Endodermal cell (in vitro differentiated cells): ENCODE measurements at regions not wholly inside any gene's neighbourhood (a gene's known extent, or its start where the extent isn't known, plus 50 kb on each side); places are given as distances from the start of the nearest gene placed in this dataset.

Source experiments
- DNase-seq: peaks from one replicate; pipeline ENCODE4 v3.0.0-alpha.2; 2017
- H3K27ac ChIP-seq: 2 replicates; pipeline ENCODE4 v1.5.1; 2013; ENCODE audit warnings: mild to moderate bottlenecking, low read depth, low read length, moderate library complexity
- H3K27me3 ChIP-seq: 2 replicates; pipeline ENCODE4 v1.6.1; 2013; ENCODE audit warnings: mild to moderate bottlenecking, low read length, moderate library complexity; ENCODE audit not compliant: insufficient read depth, control insufficient read depth, poor library complexity, severe bottlenecking
- H3K36me3 ChIP-seq: 2 replicates; pipeline ENCODE4 v1.7.0; 2013; ENCODE audit warnings: mild to moderate bottlenecking, low read length, moderate library complexity; ENCODE audit not compliant: control insufficient read depth, insufficient read depth
- H3K4me1 ChIP-seq: one replicate; pipeline ENCODE4 v1.7.0; 2013; ENCODE audit warnings: low read length; ENCODE audit not compliant: control insufficient read depth, insufficient read depth
- H3K4me3 ChIP-seq: 2 replicates; pipeline ENCODE4 v1.5.1; 2013; ENCODE audit warnings: mild to moderate bottlenecking, low read length, moderate library complexity
- H3K9ac ChIP-seq: 2 replicates; pipeline ENCODE4 v1.6.1; 2013; ENCODE audit warnings: mild to moderate bottlenecking, low read length, moderate library complexity; ENCODE audit not compliant: poor library complexity, severe bottlenecking; ENCODE audit errors: extremely low read depth
- H3K9me3 ChIP-seq: 2 replicates; pipeline ENCODE4 v1.6.1; 2013; ENCODE audit warnings: mild to moderate bottlenecking, low read length, moderate library complexity; ENCODE audit not compliant: control insufficient read depth
- H3K27ac Mint-ChIP-seq: 2 replicates; pipeline ENCODE4 v1.8.0; 2020; ENCODE audit warnings: mixed read lengths
- H3K27me3 Mint-ChIP-seq: 2 replicates; pipeline ENCODE4 v1.8.0; 2021; ENCODE audit warnings: mild to moderate bottlenecking, mixed read lengths; ENCODE audit not compliant: insufficient read depth
- H3K36me3 Mint-ChIP-seq: 2 replicates; pipeline ENCODE4 v1.8.0; 2020; ENCODE audit warnings: low read depth, mixed read lengths
- H3K4me1 Mint-ChIP-seq: 2 replicates; pipeline ENCODE4 v1.8.0; 2020; ENCODE audit warnings: mixed read lengths
- H3K4me3 Mint-ChIP-seq: 2 replicates; pipeline ENCODE4 v1.8.0; 2020; ENCODE audit warnings: mild to moderate bottlenecking, moderate library complexity, mixed read lengths
- H3K9me3 Mint-ChIP-seq: 2 replicates; pipeline ENCODE4 v1.8.0; 2020; ENCODE audit warnings: mild to moderate bottlenecking, mixed read lengths
- WGBS, 2 experiments: methylation state at CpG; one replicate each; pipeline versions ENCODE4 v1.1.5 to v1.1.7; 2013; ENCODE audit warnings: missing lambda C conversion rate in 2 of 2, mixed read lengths in 1 of 2; ENCODE audit not compliant: insufficient coverage in 1 of 2, insufficient read length in 1 of 2; 5-methylcytosine and 5-hydroxymethylcytosine counted together
- TF ChIP-seq, protein P1 (sequence below): fragments of 200-600 bp; sonication (generic); conservative IDR thresholded peaks from 2 replicates; pipeline ENCODE4 v1.5.0; 2021; ENCODE audit warnings: antibody characterized with exemption, mild to moderate bottlenecking

DNA sequence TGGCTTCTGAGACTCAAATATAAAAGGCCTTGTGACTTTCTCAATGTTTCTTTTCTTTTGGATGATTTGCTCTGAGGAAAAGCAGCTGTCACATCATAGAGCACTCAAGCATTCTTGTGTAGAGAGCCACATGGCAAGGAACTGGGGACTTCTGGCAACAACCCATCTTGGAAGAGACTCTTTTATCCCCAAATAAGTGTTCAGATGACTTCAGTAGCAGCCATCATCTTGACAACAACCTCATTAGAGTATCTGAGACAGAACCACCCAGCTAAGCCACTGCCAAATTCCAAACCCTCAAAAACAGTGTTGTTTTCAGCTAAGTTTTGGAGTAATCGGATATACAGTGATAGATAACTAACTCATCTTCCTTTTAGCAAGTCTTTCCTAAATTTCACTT lies 1431.7 kb upstream of the IGFBP7 start:
- Histone ChIP-seq H3K4me1 (no peaks in the 10 kb centered on the region), H3K27me3 (no peaks in the 10 kb centered on the region), H3K9me3 (no peaks in the 10 kb centered on the region), H3K9ac (no peak overlapping the region), H3K4me3 (no peak overlapping the region), H3K36me3 (no peaks in the 10 kb centered on the region), H3K27ac (no peak overlapping the region)
- WGBS, 2 experiments = 92% methylated on average over 1 of the region's 1 CpG; no CpG with 5 or more reads in 1 of the 2 experiments
- no peak overlapping the region for H3K4me3 Mint-ChIP-seq
- no peak overlapping the region for H3K27ac Mint-ChIP-seq
- no peak for DNase-seq
- H3K27me3 Mint-ChIP-seq = no peaks in the 10 kb centered on the region
- H3K36me3 Mint-ChIP-seq = no peaks in the 10 kb centered on the region
- H3K9me3 Mint-ChIP-seq = no peaks in the 10 kb centered on the region
- TF ChIP-seq, protein P1, sequence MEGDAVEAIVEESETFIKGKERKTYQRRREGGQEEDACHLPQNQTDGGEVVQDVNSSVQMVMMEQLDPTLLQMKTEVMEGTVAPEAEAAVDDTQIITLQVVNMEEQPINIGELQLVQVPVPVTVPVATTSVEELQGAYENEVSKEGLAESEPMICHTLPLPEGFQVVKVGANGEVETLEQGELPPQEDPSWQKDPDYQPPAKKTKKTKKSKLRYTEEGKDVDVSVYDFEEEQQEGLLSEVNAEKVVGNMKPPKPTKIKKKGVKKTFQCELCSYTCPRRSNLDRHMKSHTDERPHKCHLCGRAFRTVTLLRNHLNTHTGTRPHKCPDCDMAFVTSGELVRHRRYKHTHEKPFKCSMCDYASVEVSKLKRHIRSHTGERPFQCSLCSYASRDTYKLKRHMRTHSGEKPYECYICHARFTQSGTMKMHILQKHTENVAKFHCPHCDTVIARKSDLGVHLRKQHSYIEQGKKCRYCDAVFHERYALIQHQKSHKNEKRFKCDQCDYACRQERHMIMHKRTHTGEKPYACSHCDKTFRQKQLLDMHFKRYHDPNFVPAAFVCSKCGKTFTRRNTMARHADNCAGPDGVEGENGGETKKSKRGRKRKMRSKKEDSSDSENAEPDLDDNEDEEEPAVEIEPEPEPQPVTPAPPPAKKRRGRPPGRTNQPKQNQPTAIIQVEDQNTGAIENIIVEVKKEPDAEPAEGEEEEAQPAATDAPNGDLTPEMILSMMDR = no peak
- H3K4me1 Mint-ChIP-seq = no peaks in the 10 kb centered on the region

DNA sequence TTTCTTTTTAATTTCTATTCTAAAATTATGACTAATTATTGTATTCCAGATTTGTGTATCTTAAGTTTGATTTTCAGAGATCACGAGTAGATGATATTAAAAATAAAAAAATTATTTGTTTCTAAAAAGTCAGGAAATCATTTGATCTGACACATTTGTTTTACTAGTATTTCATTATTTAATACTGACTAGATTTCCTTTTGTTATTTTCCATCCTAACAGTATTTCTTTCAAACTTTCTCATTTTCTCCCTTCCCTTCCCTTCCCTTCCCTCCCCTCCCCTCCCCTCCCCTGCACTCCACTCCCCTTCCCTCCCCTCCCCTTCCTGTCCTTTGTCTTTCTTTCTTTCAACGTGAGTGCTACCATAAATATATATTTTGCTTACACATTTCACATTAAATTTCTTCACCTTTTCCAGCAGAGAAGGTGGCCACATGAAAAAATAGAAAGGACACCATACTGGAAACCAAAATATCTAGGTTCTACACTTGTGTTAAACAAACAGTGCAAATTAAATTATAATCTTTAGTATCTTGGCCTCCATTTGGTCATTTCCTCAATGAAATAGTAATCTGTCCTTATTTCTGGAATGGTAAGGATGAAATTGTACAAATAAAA lies 1412.7 kb upstream of the IGFBP7 start:
- H3K27ac Mint-ChIP-seq = no peak overlapping the region
- no peak overlapping the region for H3K27ac ChIP-seq
- no peaks in the 10 kb centered on the region for H3K9me3 Mint-ChIP-seq
- H3K27me3 Mint-ChIP-seq = no peaks in the 10 kb centered on the region
- H3K4me1 Mint-ChIP-seq = no peaks in the 10 kb centered on the region
- no peaks in the 10 kb centered on the region for H3K36me3 ChIP-seq
- no peak overlapping the region for H3K4me3 ChIP-seq
- no peaks in the 10 kb centered on the region for H3K9me3 ChIP-seq
- no peaks in the 10 kb centered on the region for H3K27me3 ChIP-seq
- H3K4me1 ChIP-seq = no peaks in the 10 kb centered on the region
- WGBS, 2 experiments = 89% methylated on average over 1 of the region's 2 CpGs; no CpG with 5 or more reads in 1 of the 2 experiments
- H3K36me3 Mint-ChIP-seq = no peaks in the 10 kb centered on the region
- no peak overlapping the region for H3K9ac ChIP-seq
- DNase-seq = no peak
- TF ChIP-seq, protein P1 = no peak
- no peak overlapping the region for H3K4me3 Mint-ChIP-seq

DNA sequence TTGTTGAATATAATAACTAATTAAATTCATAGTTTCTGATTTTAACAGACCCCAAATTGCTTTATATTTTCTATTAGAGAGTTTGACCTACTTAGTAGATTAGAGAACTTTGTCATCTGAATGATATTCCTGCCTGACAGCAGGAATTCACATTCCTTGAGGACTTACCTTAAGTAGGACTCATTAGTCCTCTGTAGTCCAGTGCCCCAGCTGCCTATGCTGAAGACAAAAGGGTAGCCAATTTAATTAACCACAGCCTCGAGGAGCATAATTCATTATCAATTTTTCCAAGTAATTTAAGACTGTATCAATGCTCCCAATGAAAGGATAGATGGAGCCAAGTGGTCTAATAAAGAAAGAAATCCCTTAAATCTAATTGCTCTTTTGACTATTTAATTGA lies 1405.0 kb upstream of the IGFBP7 start:
- no peak overlapping the region for H3K27ac ChIP-seq
- H3K9ac ChIP-seq = no peak overlapping the region
- peaks cover 4% of the 10 kb centered on the region for H3K4me1 Mint-ChIP-seq
- H3K27me3 Mint-ChIP-seq = no peaks in the 10 kb centered on the region
- no peaks in the 10 kb centered on the region for H3K36me3 ChIP-seq
- TF ChIP-seq, protein P1 = no peak
- H3K27ac Mint-ChIP-seq = peak overlapping the region; percentile 23
- no peaks in the 10 kb centered on the region for H3K9me3 Mint-ChIP-seq
- H3K4me3 ChIP-seq = no peak overlapping the region
- H3K4me3 Mint-ChIP-seq = no peak overlapping the region
- H3K36me3 Mint-ChIP-seq = no peaks in the 10 kb centered on the region
- peaks cover 3% of the 10 kb centered on the region for H3K4me1 ChIP-seq
- H3K9me3 ChIP-seq = no peaks in the 10 kb centered on the region
- DNase-seq = no peak
- WGBS, 2 experiments = 67% methylated on average over 1 of the region's 1 CpG; no CpG with 5 or more reads in 1 of the 2 experiments
- H3K27me3 ChIP-seq = no peaks in the 10 kb centered on the region
